ENCODE measurements at regions not wholly inside any gene's neighbourhood (a gene's known extent, or its start where the extent isn't known, plus 50 kb on each side); places are given as distances from the start of the nearest gene placed in this dataset.

DNA sequence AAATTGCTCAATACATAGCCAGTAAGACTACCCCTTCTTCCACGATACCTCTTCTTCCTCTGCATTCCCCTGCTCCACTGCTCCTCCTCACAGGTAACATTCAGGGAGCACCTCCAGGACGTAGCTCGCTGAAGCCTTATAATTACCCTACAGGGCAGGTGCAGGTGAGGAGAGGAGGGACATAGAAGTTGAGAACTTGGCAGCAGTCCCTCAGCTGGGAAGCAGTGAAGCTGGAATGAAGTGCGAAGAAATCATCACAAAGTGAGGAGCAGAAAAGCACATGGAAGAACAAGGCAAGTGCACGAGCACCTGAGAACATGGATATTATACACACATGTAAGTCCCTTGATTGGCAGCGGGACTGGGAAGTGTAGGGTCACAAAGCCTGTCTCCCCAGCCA is 118.2 kb downstream of the HSD17B3 start:
- H3F3A ChIP-seq (ENCODE audit: insufficient read depth, low read length, poor library complexity, severe bottlenecking) = peaks cover 5% of the 10 kb centered on the region
- no peak overlapping the region for H3K4me3 ChIP-seq (ENCODE audit: low read length)
- H3K79me2 ChIP-seq (replicated peaks; ENCODE audit: insufficient read depth, low read length) = no peaks in the 10 kb centered on the region
- H2AFZ ChIP-seq (ENCODE audit: low read depth, low read length) = no peak overlapping the region
- H3K9me3 ChIP-seq (ENCODE audit: low read length) = peaks cover 9% of the 10 kb centered on the region
- H3K4me2 ChIP-seq (ENCODE audit: low read length) = no peak overlapping the region
- no peak overlapping the region for H3K9ac ChIP-seq (ENCODE audit: low read length)
- TF ChIP-seq SMC3 (conservative IDR thresholded peaks at IDR 0.05; ENCODE audit: poor library complexity) (no peak), MXI1 (conservative IDR thresholded peaks at IDR 0.05; ENCODE audit: poor library complexity, severe bottlenecking) (no peak), REST (IDR thresholded peaks at IDR 0.05; ENCODE audit: borderline replicate concordance) (no peak), TAF1 (IDR thresholded peaks at IDR 0.05; ENCODE audit: low read depth) (no peak), EP300 (conservative IDR thresholded peaks at IDR 0.05; ENCODE audit: poor library complexity, severe bottlenecking) (no peak), CTCF (IDR thresholded peaks at IDR 0.05; ENCODE audit: poor library complexity, severe bottlenecking) (no peak), EZH2 (IDR thresholded peaks at IDR 0.05; ENCODE audit: borderline replicate concordance, insufficient read depth, low read length, poor library complexity, severe bottlenecking) (no peak), RAD21 (conservative IDR thresholded peaks at IDR 0.05) (no peak), POLR2AphosphoS5 (IDR thresholded peaks at IDR 0.05) (no peak)
- H3K27ac ChIP-seq (ENCODE audit: low read length) = no peak overlapping the region
- H4K20me1 ChIP-seq (ENCODE audit: insufficient read depth) = no peaks in the 10 kb centered on the region
- no peaks in the 10 kb centered on the region for H3K36me3 ChIP-seq (ENCODE audit: insufficient read depth, low read length)
- no peaks in the 10 kb centered on the region for H3K9me2 ChIP-seq (ENCODE audit: insufficient read depth, low read length)
- peaks cover 28% of the 10 kb centered on the region for H3K27me3 ChIP-seq (ENCODE audit: insufficient read depth, low read depth, low read length)

GRCh38 chr9:96178153-96178552 is 123.8 kb downstream of the HSD17B3 start:
- H3K27me3 ChIP-seq (ENCODE audit: insufficient read depth, low read depth, low read length) = no peaks in the 10 kb centered on the region
- no peak overlapping the region for H3K4me3 ChIP-seq (ENCODE audit: low read length)
- H3K9me3 ChIP-seq (ENCODE audit: low read length) = no peaks in the 10 kb centered on the region
- no peak overlapping the region for H2AFZ ChIP-seq (ENCODE audit: low read depth, low read length)
- H3K9ac ChIP-seq (ENCODE audit: low read length) = no peak overlapping the region
- H3K27ac ChIP-seq (ENCODE audit: low read length) = no peak overlapping the region
- no peaks in the 10 kb centered on the region for H3F3A ChIP-seq (ENCODE audit: insufficient read depth, low read length, poor library complexity, severe bottlenecking)
- no peaks in the 10 kb centered on the region for H3K79me2 ChIP-seq (replicated peaks; ENCODE audit: insufficient read depth, low read length)
- H3K36me3 ChIP-seq (ENCODE audit: insufficient read depth, low read length) = no peaks in the 10 kb centered on the region
- TF ChIP-seq SMC3 (conservative IDR thresholded peaks at IDR 0.05; ENCODE audit: poor library complexity) (no peak), EP300 (conservative IDR thresholded peaks at IDR 0.05; ENCODE audit: poor library complexity, severe bottlenecking) (no peak), MXI1 (conservative IDR thresholded peaks at IDR 0.05; ENCODE audit: poor library complexity, severe bottlenecking) (no peak), EZH2 (IDR thresholded peaks at IDR 0.05; ENCODE audit: borderline replicate concordance, insufficient read depth, low read length, poor library complexity, severe bottlenecking) (no peak), CTCF (IDR thresholded peaks at IDR 0.05; ENCODE audit: poor library complexity, severe bottlenecking) (no peak), POLR2AphosphoS5 (IDR thresholded peaks at IDR 0.05) (no peak), RAD21 (conservative IDR thresholded peaks at IDR 0.05) (no peak), TAF1 (IDR thresholded peaks at IDR 0.05; ENCODE audit: low read depth) (no peak), REST (IDR thresholded peaks at IDR 0.05; ENCODE audit: borderline replicate concordance) (no peak)
- H3K4me2 ChIP-seq (ENCODE audit: low read length) = no peak overlapping the region
- no peaks in the 10 kb centered on the region for H3K9me2 ChIP-seq (ENCODE audit: insufficient read depth, low read length)
- H4K20me1 ChIP-seq (ENCODE audit: insufficient read depth) = no peaks in the 10 kb centered on the region

Measured in neural cell (in vitro differentiated cells).